ENCODE measurements at regions not wholly inside any gene's neighbourhood (a gene's known extent, or its start where the extent isn't known, plus 50 kb on each side); places are given as distances from the start of the nearest gene placed in this dataset.
"Not testable (repeated sequence)": the region's sequence is repeated elsewhere in the genome, so short reads cannot be mapped to it uniquely, and the experiment has no call there.

GRCh38 chr11:41519696-41520095 is 60.2 kb upstream of the LRRC4C start:
- in situ Hi-C loops (cut with MboI; ENCODE audit: low sequenced_read_pairs) = no loop called here

GRCh38 chr11:41522391-41522790 is 62.9 kb upstream of the LRRC4C start:
- in situ Hi-C loops (cut with MboI; ENCODE audit: low sequenced_read_pairs) = no loop called here

GRCh38 chr11:41522899-41523672 is 63.6 kb upstream of the LRRC4C start:
- in situ Hi-C loops (cut with MboI; ENCODE audit: low sequenced_read_pairs) = no loop called here

GRCh38 chr11:41527530-41527929 is 68.1 kb upstream of the LRRC4C start:
- in situ Hi-C loops (cut with MboI; ENCODE audit: low sequenced_read_pairs) = no loop called here

- in situ Hi-C loops (cut with MboI; ENCODE audit: low sequenced_read_pairs) = no loop called here
These were observed 73.0 kb upstream of the LRRC4C start for GRCh38 chr11:41532413-41532812.

GRCh38 chr11:41533761-41534160 is 74.3 kb upstream of the LRRC4C start:
- in situ Hi-C loops (cut with MboI; ENCODE audit: low sequenced_read_pairs) = no loop called here

- in situ Hi-C loops (cut with MboI; ENCODE audit: low sequenced_read_pairs) = no loop called here
These were observed 74.9 kb upstream of the LRRC4C start for GRCh38 chr11:41534391-41534790.

- in situ Hi-C loops (cut with MboI; ENCODE audit: low sequenced_read_pairs) = no loop called here
These were observed 75.4 kb upstream of the LRRC4C start for GRCh38 chr11:41534861-41535260.

- in situ Hi-C loops (cut with MboI; ENCODE audit: low sequenced_read_pairs) = no loop called here
These were observed 76.6 kb upstream of the LRRC4C start for GRCh38 chr11:41536021-41536568.

- in situ Hi-C loops (cut with MboI; ENCODE audit: low sequenced_read_pairs) = not testable (repeated sequence)
These were observed 85.5 kb upstream of the LRRC4C start for GRCh38 chr11:41544902-41545301.

GRCh38 chr11:41578421-41579051 is 119.1 kb upstream of the LRRC4C start:
- in situ Hi-C loops (cut with MboI; ENCODE audit: low sequenced_read_pairs) = no loop called here

GRCh38 chr11:41579546-41579945 is 120.1 kb upstream of the LRRC4C start:
- in situ Hi-C loops (cut with MboI; ENCODE audit: low sequenced_read_pairs) = no loop called here

GRCh38 chr11:41609511-41609910 is 150.1 kb upstream of the LRRC4C start:
- in situ Hi-C loops (cut with MboI; ENCODE audit: low sequenced_read_pairs) = no loop called here

- in situ Hi-C loops (cut with MboI; ENCODE audit: low sequenced_read_pairs) = no loop called here
These were observed 153.0 kb upstream of the LRRC4C start for GRCh38 chr11:41612415-41612814.

- in situ Hi-C loops (cut with MboI; ENCODE audit: low sequenced_read_pairs) = no loop called here
These were observed 153.9 kb upstream of the LRRC4C start for GRCh38 chr11:41613326-41613725.

- in situ Hi-C loops (cut with MboI; ENCODE audit: low sequenced_read_pairs) = no loop called here
These were observed 163.4 kb upstream of the LRRC4C start for GRCh38 chr11:41622707-41623359.

GRCh38 chr11:41659985-41660384 is 200.5 kb upstream of the LRRC4C start:
- in situ Hi-C loops (cut with MboI; ENCODE audit: low sequenced_read_pairs) = no loop called here

GRCh38 chr11:41660585-41660984 is 201.1 kb upstream of the LRRC4C start:
- in situ Hi-C loops (cut with MboI; ENCODE audit: low sequenced_read_pairs) = no loop called here

- in situ Hi-C loops (cut with MboI; ENCODE audit: low sequenced_read_pairs) = no loop called here
These were observed 206.2 kb upstream of the LRRC4C start for GRCh38 chr11:41665441-41666360.

GRCh38 chr11:41666951-41667653 is 207.7 kb upstream of the LRRC4C start:
- in situ Hi-C loops (cut with MboI; ENCODE audit: low sequenced_read_pairs) = no loop called here
